HG02852 (cell line): ENCODE measurements at regions not wholly inside any gene's neighbourhood (a gene's known extent, or its start where the extent isn't known, plus 50 kb on each side); places are given as distances from the start of the nearest gene placed in this dataset.

ENCODE experiments used
- ATAC-seq: cut with Tn5 transposase; IDR thresholded peaks from one replicate; pipeline ENCODE4 v1.9.1; 2021; ENCODE audit warnings: mild to moderate bottlenecking, moderate library complexity; ENCODE audit not compliant: unreplicated experiment

GRCh38 chr6:41404182-41404845 lies 68.9 kb downstream of the NCR2 start:
- no peak for ATAC-seq

DNA sequence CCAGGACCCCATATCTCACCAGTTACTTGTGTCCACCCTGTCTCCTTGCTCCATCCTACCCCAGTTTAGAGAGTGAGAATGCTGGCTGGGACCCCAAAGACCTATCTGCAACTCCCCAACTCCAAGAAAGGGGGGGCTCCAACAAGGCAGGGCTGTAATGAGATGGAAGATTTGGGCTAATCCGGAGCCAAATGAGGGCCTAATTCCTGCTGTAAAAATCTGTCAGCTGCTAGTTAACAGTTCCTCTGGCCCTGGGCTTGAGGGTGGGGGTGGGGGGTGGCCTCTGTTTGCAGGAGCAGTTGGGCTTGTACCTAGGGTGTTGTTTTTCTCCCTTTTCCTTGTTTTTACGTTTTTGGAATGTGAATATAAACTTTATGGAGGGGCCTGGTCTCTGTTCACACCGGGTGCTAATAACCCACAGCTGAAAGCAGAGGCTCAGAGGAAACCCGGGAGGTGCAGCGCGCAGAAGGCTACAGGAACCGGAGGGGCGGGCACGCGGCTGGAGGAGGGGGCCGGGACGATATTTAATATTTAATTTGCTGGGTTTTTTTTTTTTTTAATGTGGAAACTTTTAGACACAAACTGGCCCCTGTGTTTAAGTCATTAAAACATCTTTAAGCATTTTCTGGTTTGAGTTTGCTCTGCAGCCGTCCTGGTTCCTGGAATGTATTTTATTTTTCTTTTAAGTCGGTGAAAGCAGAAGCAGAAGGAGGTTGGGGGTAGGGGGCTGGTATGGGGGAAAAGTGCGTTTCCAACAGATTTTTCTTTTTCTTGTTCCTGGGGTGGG lies 70.7 kb downstream of the NCR2 start:
- ATAC-seq = no peak

DNA sequence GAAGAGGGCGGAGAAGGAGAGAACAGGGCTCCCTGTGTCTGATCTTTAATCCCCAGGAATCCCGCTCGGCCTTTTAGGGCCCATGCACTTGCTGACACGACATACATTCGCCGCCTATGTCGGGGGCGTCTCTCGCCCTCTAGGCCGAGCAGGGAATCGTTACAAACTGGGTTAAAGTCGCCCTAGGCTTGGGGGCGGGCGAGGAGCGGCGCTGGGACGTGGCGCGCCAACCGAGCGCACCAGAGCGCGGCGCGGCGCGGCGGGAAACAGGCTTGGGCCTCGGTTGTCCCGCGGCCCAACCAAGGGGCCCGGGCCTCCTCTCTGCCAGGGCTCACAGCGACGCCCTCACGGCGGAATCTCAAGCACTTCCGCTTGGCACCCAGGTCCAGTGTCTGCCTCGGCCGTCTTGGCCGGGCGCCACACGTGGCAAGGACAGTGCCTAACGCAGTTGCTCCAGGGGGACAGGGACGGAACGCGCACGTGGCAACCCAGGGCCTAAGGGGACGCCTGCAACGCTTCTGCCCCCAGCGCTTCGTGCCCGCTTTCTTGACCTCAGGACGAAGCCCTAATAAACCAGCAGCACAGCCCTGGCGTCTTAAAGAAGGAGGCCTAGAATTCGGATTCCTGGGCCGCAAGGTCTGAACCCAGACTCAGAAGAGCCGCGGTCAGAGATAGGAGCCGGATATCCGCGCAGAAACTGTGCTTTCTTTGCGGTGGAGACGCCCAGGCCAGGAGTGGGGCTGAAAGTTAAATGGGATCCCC lies 71.5 kb downstream of the NCR2 start:
- no peak for ATAC-seq

DNA sequence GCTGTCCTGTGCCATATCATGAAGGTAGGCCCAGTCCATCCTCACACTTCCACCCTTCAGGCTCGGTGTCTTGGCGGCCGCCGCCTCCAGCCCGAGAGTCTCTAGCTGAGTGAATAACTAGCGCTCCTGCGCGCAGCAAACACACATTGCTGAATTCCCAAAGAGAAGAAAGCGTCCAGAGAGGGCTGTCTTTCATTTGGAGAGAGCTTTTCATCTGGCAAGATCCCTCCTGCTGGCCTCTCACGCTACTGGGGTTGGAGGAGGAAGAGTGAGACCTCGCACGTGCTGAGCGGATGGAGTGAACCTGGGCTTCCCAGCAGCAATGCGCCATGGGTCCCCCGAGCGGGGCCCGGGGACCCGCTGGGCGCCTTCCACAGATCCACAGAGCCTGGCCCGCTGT lies 73.2 kb downstream of the NCR2 start:
- no peak for ATAC-seq

DNA sequence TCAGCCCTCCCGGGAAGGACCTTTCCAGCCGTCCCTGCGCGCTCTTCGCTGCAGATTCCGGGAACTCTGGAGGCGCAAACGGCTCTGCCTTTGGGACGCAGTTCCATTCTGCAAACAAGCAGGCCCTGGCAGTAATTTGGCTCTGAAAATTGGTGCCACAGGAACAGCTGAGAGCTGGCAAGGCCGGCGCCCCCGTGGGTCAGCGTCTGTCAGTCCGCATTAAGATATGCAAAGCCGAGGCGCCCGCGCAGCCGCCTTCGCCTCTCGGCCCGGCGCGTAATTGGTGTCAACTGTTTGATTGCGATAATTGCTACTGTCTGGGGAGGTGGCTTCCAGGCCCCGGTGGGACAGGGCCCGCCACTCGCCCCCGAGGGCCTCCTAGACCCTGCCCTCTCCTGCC lies 73.6 kb downstream of the NCR2 start:
- no peak for ATAC-seq

- no peak for ATAC-seq
Measured at GRCh38 chr6:41409489-41409888, 74.1 kb downstream of the NCR2 start.

- ATAC-seq = no peak
Measured at GRCh38 chr6:41411961-41412360, 76.6 kb downstream of the NCR2 start.

GRCh38 chr6:41413250-41413649 lies 77.8 kb downstream of the NCR2 start:
- ATAC-seq = no peak

DNA sequence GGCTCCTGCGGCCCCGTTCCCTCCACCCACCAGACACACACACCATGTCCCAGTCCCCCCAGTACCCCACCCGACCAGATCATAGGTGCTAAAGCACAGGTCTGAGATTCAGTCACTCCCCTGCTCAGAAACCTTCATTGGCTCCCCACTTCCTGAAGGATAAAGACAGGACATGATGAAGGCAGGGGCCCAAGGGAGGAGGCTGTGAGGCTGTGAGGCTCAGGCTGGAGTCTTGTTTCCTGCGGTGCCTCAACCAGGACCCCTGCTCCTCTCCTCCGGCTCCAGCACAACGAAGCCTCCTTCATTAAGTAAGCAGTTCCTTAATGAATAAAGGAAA lies 81.1 kb downstream of the NCR2 start:
- ATAC-seq = no peak

DNA sequence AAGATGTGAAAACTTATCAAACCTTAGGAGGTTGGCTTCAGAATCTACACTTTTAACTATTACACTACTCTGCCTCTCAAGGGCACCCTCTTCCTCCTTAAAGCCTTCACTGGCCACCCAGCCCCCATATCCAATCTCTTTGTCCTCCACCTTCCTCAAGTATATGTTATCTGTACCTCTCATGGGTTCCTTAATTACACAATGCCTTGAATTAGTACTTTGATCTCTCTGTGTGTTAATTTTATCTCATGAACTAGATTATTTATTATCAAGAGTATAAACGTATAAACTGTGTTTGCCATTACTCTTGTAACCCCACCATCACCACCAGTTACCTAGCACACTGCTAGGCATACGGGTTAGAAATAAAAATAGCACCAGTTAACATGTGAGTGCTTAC lies 83.3 kb downstream of the NCR2 start:
- ATAC-seq = no peak

DNA sequence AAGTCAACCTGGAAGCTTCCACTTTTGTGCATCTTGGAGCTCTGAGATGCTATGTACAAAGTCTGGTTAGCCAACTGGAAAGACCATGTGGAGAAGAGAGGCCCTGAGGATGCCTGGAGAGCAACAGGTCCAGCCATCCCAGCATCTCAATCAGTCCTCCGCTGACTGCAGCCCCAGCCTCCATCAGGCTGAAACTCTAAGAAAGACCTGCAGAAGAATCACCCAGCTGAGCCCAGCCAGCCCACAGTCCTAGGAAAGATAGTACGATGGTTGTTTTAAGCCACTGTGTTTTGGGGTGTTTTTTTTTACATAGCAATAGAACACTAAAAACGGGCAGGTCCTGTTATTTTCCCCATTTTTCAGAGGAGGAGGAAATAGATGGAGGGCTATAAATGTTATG lies 84.0 kb downstream of the NCR2 start:
- no peak for ATAC-seq

GRCh38 chr6:41420186-41420585 lies 84.8 kb downstream of the NCR2 start:
- no peak for ATAC-seq

DNA sequence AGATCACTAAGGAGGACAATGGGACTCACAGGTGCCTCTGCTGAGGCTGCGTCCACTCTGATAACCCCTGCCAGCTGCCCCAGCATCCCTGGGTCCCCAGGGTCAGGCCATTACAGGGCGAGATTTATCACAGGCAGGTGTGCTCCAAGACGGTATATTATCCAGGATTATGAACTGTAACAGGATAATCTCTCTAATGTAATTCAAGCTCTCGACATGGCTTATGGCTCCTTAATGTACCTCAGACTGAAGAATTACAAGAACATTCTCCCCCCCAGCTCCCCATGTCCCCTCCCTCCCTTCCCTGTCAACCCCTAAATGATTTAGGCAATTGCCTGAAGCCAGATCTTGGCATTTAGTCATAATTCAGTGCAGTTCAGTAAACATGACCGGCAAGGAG lies 86.8 kb downstream of the NCR2 start:
- no peak for ATAC-seq

- no peak for ATAC-seq
Measured at GRCh38 chr6:41423002-41423401, 87.6 kb downstream of the NCR2 start.

DNA sequence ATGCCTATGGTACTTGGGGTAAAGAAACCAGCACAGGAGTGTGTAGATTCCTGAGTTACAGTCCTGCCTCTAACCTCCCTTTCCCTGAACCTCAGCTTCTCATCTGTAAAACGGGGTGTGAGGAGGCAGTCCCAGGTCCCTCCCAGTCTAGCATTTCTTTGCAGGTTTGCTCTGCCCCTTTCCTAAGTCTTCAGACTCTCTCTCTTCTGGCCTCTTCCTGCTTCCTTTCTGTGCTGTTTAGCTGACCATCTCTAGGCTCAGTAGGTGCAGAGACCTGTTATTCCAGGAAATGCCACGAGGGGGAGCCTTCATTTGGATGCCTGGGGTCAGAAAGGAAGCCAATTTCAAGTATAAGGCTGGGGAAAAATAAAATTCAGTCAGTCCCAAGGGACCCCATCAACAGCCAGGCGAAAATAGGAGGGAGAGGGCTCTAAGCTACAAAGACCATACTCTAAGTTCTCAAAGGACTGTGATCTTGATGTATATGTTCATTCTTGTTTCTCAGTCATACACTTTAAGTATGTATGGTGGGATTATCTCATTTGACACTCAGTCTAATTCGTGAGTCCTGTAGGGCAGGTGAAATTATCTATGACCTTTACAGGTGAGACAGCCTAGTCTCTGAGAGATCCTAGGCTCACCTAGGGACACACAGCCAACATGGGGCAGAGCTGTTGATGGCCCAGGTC lies 89.1 kb downstream of the NCR2 start:
- ATAC-seq = no peak

DNA sequence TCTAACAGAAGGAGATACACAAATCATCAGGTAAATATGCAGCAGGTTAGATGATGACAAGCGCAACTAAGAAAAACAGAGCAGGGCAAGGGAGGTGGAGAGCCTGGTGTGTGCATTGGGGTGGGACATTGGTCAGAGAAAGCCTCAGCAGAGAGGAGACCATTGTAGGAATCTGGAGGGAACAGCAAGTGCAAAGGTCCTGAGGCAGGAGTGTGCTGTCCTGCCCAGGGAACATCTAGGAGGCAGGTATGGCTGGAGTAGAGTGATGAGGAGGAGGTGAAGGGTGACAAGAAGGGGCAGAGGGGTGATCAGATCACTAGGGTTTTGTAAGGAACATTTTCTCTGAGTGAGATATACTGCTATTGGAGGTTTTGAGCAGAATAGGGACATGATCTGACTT lies 90.1 kb downstream of the NCR2 start:
- ATAC-seq = no peak

GRCh38 chr6:41426438-41426851 lies 91.0 kb downstream of the NCR2 start:
- no peak for ATAC-seq

DNA sequence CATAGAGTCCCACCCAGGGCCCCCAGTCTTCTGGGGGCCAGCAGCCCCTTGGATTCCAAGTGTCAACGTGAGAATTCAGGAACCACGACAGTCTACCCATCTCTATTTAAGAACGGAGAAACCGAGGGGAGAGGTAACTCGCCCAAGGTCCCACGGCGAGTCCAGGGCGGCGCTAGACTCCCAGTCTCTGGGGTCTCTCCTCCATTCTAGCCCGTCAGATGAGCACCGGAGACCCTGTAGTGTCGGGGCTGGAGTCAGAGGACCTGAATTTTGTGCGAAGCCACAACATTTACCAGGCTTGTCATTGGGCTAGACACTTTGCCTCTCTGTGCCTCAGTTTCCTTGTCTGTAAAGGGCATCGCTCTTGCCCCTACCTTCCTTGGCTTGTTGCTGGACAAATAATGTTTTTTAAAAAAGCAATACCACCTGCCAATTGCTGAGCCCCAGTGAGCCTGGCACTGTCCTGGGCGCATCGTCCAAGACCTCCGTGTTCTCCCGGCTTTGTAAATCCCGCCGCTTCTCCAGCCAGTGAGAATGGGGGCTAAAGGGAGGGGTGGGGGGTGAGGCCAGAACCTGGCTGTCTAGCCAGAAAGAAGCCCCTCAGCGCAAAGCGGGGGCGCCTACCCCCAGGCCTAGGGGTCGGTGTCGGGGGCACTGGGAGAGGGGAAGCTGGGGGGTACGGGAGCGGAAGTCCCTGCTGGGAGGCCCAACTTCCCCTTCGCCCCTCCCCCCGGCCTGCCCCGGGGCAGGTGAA lies 91.7 kb downstream of the NCR2 start:
- ATAC-seq = no peak

DNA sequence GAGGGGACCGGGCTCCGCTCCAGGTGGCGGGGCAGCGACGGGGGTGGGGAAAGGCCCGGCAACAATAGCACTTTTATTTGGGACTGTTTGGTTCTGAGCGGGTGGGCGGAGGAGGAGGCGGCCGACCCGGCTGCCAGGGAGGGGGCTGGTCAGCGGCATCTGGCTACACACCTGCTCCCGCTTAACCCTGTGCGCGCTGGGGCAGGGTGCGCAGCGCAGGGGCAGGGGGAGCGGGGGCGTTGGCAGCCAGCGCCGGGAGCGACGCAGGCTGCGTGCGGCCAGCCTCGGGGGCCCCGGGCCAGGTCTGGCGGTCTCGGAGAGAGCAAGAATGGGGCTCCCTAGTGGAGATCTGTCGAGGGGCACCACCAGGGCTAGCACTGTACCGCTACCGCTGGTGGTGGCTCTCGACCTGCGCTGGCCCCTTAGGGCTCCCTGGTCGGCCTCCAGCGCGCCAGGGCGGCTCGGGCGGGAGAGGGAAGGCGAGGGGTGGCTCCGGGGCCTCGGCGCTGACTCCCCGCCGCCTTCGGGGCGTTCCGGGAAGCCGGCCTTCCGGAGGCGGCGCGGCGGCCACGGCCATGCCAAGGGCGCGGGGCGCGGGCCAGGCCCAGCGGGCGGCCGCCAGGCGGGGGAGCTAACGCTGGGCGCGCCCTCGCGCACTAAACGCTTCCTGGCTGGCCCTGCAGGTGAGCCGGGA lies 92.4 kb downstream of the NCR2 start:
- no peak for ATAC-seq

DNA sequence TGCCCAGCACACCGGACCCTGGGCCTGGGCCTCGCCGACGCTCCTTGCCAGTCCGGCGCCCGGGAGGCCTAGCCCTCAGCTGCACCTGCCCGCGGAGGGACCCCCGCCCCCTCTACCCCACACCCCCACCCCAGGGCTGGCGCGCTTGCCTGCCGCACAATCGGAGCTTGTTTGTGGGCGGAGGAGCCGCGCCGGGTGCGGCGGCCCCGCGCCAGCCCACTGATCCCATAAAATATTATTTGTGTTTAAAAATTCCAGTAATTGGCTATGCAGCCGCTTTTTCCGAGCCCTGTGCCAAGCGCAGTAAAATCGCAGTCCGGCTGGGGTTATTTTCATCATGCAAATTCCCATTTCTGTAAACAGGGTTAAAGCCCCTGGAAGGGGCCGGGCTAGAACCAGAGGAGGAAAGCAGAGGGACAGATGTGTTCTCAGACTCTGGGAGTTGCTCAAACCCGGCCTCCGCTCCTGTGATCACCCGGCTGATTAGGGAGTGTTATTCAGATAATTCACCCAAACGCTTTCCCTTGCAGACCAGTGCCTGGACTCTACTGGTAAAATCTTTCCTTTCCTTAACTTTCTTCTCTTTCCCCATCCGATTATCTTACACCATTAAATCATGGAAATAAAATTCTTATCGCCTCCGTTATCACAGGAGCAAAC lies 93.1 kb downstream of the NCR2 start:
- ATAC-seq = no peak
